Adrenal gland (tissue), 9 donors: ENCODE measurements at regions not wholly inside any gene's neighbourhood (a gene's known extent, or its start where the extent isn't known, plus 50 kb on each side); places are given as distances from the start of the nearest gene placed in this dataset.
"Not testable (repeated sequence)": the region's sequence is repeated elsewhere in the genome, so short reads cannot be mapped to it uniquely, and the experiment has no call there.

Experiments
- DNase-seq, 7 donors: peaks; one replicate each; pipeline ENCODE4 v3.0.0-alpha.2; 2019 to 2020
- H3K27ac ChIP-seq, 5 donors: fragments of 200-600 bp; sonication (generic) in 4 of 5; 1 replicate in 3 of 5; 2 replicates in 2 of 5; pipeline versions ENCODE4 v1.5.1 to v1.8.0; 2016 to 2020; ENCODE audit warnings: mild to moderate bottlenecking in 1 of 5
- H3K27me3 ChIP-seq: fragments of 200-600 bp; 2 replicates; pipeline ENCODE4 v1.8.0; 2021
- H3K36me3 ChIP-seq, 2 donors: fragments of 200-600 bp; replicated peaks in 1 of 2; 1 replicate in 1 of 2; 2 replicates in 1 of 2; pipeline versions ENCODE4 v1.5.1 to v1.8.0; 2018 to 2022
- H3K4me1 ChIP-seq, 2 donors: fragments of 200-600 bp; replicated peaks in 1 of 2; 1 replicate in 1 of 2; 2 replicates in 1 of 2; pipeline versions ENCODE4 v1.5.1 to v1.8.0; 2018 to 2021
- H3K4me3 ChIP-seq, 4 donors: fragments of 200-600 bp; sonication (generic) in 3 of 4; one replicate each; pipeline ENCODE4 v1.5.1; 2016 to 2018
- H3K9me3 ChIP-seq, 3 donors: fragments of 200-600 bp; sonication (generic) in 1 of 3; replicated peaks in 1 of 3; 1 replicate in 2 of 3; 2 replicates in 1 of 3; pipeline versions ENCODE4 v1.5.1 to v1.8.0; 2016 to 2021
- POLR2A ChIP-seq, 2 donors: fragments of 450-650 bp; IDR thresholded peaks; one replicate each; pipeline ENCODE4 v1.6.1; 2017; ENCODE audit warnings: antibody characterized with exemption in 2 of 2, mild to moderate bottlenecking in 2 of 2, moderate library complexity in 1 of 2
- WGBS, 4 donors: extraction: QIAGEN DNeasy Blood & Tissue Kit in 2 of 4; methylation state at CpG; one replicate each; pipeline versions ENCODE4 v1.1.5 to v1.1.7; 2013 to 2017; 5-methylcytosine and 5-hydroxymethylcytosine counted together
- intact Hi-C, 2 donors: fragments of 100-400 bp; cut with DNase I; formaldehyde crosslinking; loops; one replicate each; pipeline versions ENCODE4 v1.14.1 to v1.15.0; 2022 to 2023
- TF ChIP-seq, protein P1 (sequence below), 6 experiments: fragments of 450-650 bp in 4 of 6; fragments of 200-600 bp in 2 of 6; sonication (generic) in 1 of 6; IDR thresholded peaks; 1 replicate in 5 of 6; 2 replicates in 1 of 6; pipeline versions ENCODE4 v1.5.1 to v1.8.0; 2016 to 2021; ENCODE audit warnings: antibody characterized with exemption in 6 of 6, mild to moderate bottlenecking in 2 of 6, moderate library complexity in 1 of 6
- donor health status: healthy with polysubstance abuse.
- donor health status: Bipolar disorder and iron deficiency.
- donor health status: DM: yes; HTN: yes; CAD: no.
- donor health status: DM: no; HTN: no; CAD: no.
- donor health status: DM: no; HTN: no; CAD: no.

DNA sequence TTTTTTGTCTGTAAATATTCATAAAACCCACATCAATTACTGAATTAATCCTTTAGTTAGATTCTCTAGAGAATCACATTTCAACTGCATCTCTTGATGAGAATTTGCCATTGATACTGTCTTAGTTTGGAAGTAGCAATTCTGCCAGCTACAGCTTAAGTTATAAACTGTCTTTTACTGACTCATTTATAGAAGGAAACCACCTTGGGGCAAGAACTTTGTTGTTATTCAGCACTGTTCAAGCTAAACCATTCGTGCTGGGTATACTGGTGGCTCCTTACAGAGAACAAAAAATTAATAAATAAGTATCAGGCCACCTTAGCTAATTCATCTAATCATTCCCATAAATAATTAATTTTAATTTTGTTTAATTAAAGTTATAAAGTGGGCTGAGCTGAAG lies 1082.6 kb upstream of the CELF4 start:
- H3K36me3 ChIP-seq = no peaks in the 10 kb centered on the region
- WGBS, 4 donors = 61 to 75% (median 68%) methylated on average over 1 of the region's 1 CpG
- intact Hi-C loops = no loop called here
- no peaks in the 10 kb centered on the region for H3K9me3 ChIP-seq
- H3K27ac ChIP-seq = no peak overlapping the region
- DNase-seq = no peak
- no peaks in the 10 kb centered on the region for H3K4me1 ChIP-seq
- no peaks in the 10 kb centered on the region for H3K27me3 ChIP-seq
- H3K4me3 ChIP-seq = no peak overlapping the region
- TF ChIP-seq, protein P1, sequence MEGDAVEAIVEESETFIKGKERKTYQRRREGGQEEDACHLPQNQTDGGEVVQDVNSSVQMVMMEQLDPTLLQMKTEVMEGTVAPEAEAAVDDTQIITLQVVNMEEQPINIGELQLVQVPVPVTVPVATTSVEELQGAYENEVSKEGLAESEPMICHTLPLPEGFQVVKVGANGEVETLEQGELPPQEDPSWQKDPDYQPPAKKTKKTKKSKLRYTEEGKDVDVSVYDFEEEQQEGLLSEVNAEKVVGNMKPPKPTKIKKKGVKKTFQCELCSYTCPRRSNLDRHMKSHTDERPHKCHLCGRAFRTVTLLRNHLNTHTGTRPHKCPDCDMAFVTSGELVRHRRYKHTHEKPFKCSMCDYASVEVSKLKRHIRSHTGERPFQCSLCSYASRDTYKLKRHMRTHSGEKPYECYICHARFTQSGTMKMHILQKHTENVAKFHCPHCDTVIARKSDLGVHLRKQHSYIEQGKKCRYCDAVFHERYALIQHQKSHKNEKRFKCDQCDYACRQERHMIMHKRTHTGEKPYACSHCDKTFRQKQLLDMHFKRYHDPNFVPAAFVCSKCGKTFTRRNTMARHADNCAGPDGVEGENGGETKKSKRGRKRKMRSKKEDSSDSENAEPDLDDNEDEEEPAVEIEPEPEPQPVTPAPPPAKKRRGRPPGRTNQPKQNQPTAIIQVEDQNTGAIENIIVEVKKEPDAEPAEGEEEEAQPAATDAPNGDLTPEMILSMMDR (IDR thresholded peaks at IDR 0.05) = no peak
- TF ChIP-seq POLR2A (IDR thresholded peaks at IDR 0.05) = no peak

DNA sequence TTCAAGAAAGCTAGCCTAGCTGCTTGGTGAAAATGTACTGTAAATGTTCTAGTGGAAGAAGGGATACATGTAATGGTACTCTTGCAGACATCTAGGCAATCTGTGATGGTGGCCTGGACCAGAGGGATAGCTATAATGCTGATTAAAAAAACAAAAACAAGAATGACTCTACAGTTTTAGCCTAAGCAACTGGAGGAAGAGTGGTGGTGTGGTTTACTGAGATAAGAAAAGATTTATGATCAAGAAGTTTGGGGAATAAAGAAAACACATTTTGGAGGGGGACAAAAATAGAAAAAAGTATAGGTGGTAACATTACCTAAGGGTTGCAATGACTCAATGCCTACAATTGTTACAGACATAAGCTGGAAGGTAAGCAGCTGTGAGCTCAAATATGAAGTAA lies 1080.7 kb upstream of the CELF4 start:
- no peaks in the 10 kb centered on the region for H3K4me1 ChIP-seq
- no peak for TF ChIP-seq POLR2A (IDR thresholded peaks at IDR 0.05)
- TF ChIP-seq, protein P1 (IDR thresholded peaks at IDR 0.05) = no peak
- intact Hi-C loops = no loop called here
- no peak for DNase-seq
- no peaks in the 10 kb centered on the region for H3K27me3 ChIP-seq
- H3K4me3 ChIP-seq = no peak overlapping the region
- H3K36me3 ChIP-seq = no peaks in the 10 kb centered on the region
- H3K27ac ChIP-seq = no peak overlapping the region
- no peaks in the 10 kb centered on the region for H3K9me3 ChIP-seq

DNA sequence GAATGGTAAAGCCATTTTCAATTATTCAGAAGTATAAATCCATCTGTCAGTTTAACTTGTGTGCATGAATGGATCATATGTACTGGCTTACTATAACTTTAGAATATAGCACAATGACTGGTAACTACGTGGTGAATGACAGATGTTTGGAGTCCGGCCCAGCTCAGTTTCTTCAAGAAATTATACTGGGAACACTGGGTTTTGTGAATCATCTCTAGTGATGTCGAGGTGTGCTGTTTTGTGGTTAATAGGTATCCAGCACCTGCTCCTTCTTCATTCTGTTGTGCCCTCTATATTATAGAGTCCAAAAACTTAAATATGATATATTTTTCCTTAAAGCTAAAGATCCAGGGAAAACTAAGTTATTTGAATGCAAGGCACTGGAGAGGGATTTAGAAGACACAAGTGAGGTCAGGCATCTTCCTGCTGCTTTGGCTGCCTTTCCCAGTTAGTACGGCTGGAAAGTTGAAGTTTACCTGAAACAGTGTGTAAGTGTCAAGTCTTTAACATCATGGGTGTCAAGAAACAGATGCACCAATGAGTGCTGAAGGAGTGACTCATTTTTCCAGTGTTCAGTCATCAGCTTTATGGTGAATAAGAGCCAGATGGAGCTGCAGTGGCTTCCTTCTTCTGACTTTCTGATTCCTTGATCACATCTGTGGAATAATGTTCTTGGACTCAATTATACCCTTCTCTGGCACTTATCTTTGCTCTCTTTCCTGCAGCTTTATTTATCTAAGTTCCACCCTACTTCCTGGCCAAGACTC lies 1079.5 kb upstream of the CELF4 start:
- Histone ChIP-seq H3K4me3 (no peak overlapping the region), H3K36me3 (no peaks in the 10 kb centered on the region), H3K4me1 (no peaks in the 10 kb centered on the region), H3K27me3 (no peaks in the 10 kb centered on the region), H3K27ac (no peak overlapping the region), H3K9me3 (no peaks in the 10 kb centered on the region)
- no peak for TF ChIP-seq POLR2A (IDR thresholded peaks at IDR 0.05)
- TF ChIP-seq, protein P1 (IDR thresholded peaks at IDR 0.05) = no peak
- WGBS, 4 donors = 69 to 91% (median 73%) methylated on average over 4 of the region's 4 CpGs
- no peak for DNase-seq
- intact Hi-C loops = no loop called here

DNA sequence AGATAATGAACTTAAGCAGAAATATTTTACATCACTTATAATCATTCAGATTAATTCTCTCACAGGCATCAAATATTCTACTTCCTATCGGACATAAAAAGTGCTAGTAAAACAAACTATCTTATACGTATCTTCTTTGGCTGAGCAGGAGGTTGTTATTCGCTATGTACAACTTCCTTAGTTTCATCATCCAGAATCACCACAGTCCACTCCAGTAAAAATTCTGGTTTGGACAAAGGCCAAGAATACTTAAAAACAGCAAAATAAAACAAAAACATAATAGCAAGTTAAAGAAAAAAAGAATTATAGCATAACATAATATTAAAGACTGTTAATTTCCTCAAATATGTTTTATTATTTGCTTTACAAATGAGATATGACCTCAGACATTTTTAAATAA lies 1077.1 kb upstream of the CELF4 start:
- WGBS, 4 donors = 71 to 75% (median 73%) methylated on average over 3 of the region's 3 CpGs
- intact Hi-C loops = no loop called here
- no peaks in the 10 kb centered on the region for H3K36me3 ChIP-seq
- H3K4me3 ChIP-seq = no peak overlapping the region
- no peaks in the 10 kb centered on the region for H3K4me1 ChIP-seq
- no peaks in the 10 kb centered on the region for H3K9me3 ChIP-seq
- H3K27me3 ChIP-seq = no peaks in the 10 kb centered on the region
- no peak for DNase-seq
- no peak overlapping the region for H3K27ac ChIP-seq
- TF ChIP-seq, protein P1 (IDR thresholded peaks at IDR 0.05) = no peak
- no peak for TF ChIP-seq POLR2A (IDR thresholded peaks at IDR 0.05)

DNA sequence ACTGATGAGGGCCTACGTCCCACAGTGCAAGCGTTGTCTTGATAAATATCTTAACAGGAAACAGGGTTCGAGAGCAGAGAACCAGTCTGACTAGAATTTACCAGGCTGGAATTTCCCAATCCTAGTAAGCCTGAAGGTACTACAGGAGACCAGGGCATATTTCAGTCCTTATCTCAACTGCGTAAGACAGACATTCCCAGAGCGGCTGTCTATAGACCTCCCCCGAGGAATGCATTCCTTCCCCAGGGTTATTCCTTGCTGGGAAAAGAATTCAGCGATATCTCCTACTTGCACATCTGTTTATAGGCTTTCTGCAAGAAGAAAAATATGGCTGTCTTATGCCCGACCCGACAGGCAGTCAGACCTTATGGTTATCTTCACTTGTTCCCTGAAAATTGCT lies 1074.1 kb upstream of the CELF4 start:
- H3K36me3 ChIP-seq, intact Hi-C loops, H3K4me3 ChIP-seq, H3K27me3 ChIP-seq, DNase-seq, H3K9me3 ChIP-seq, H3K4me1 ChIP-seq, H3K27ac ChIP-seq: not testable (repeated sequence)
- 70 to 82% (median 73%) methylated on average over 9 of the region's 9 CpGs for WGBS, 4 donors
